Naive thymus-derived CD4-positive, alpha-beta T cell (primary cell): ENCODE measurements at regions not wholly inside any gene's neighbourhood (a gene's known extent, or its start where the extent isn't known, plus 50 kb on each side); places are given as distances from the start of the nearest gene placed in this dataset.
A peak's percentile ranks its signal among the peaks of the same experiment; 100 is the strongest.

Experiments
- ATAC-seq: fragments of 150-1000 bp; cut with Tn5 transposase; 2 replicates; pipeline ENCODE4 v1.10.0; 2021; ENCODE audit warnings: mild to moderate bottlenecking, moderate library complexity
- CTCF ChIA-PET: fragments of 350-600 bp; sonication (Branson Sonifier 250); formaldehyde crosslinking; loops from one replicate; lab custom pipeline; 2021; ENCODE audit warnings: antibody characterized with exemption; lab: Charles Lee
- POLR2A ChIA-PET: fragments of 350-600 bp; sonication (Branson Sonifier 250); formaldehyde crosslinking; loops from one replicate; lab custom pipeline; 2021; ENCODE audit warnings: antibody characterized with exemption, inconsistent platforms; lab: Charles Lee
- DNase-seq, 9 donors: peaks; one replicate each; pipeline versions ENCODE4 v3.0.0 to v3.0.0-alpha.2; 2020 to 2022; ENCODE audit warnings: mixed read lengths in 1 of 9
- H3K27ac ChIP-seq: one replicate; pipeline ENCODE4 v1.7.0; 2013; ENCODE audit warnings: mild to moderate bottlenecking, low read depth, low read length, moderate library complexity
- H3K27me3 ChIP-seq, 2 donors: one replicate each; pipeline ENCODE4 v1.7.0; 2013; ENCODE audit warnings: low read length in 2 of 2, mild to moderate bottlenecking in 2 of 2, moderate library complexity in 2 of 2; ENCODE audit not compliant: control insufficient read depth in 2 of 2, insufficient read depth in 2 of 2
- H3K36me3 ChIP-seq, 3 experiments: 1 replicate in 2 of 3; 2 replicates in 1 of 3; pipeline ENCODE4 v1.7.0; 2013; ENCODE audit warnings: low read length in 3 of 3, mild to moderate bottlenecking in 3 of 3, moderate library complexity in 1 of 3; ENCODE audit not compliant: insufficient read depth in 3 of 3, control insufficient read depth in 2 of 3
- H3K4me1 ChIP-seq, 2 donors: one replicate each; pipeline ENCODE4 v1.7.0; 2013; ENCODE audit warnings: low read length in 2 of 2, mild to moderate bottlenecking in 2 of 2, moderate library complexity in 1 of 2; ENCODE audit not compliant: control insufficient read depth in 2 of 2, insufficient read depth in 2 of 2
- H3K4me3 ChIP-seq: 2 replicates; pipeline ENCODE4 v1.7.0; 2013; ENCODE audit warnings: mild to moderate bottlenecking, low read length
- H3K9me3 ChIP-seq, 3 experiments: 1 replicate in 2 of 3; 2 replicates in 1 of 3; pipeline ENCODE4 v1.7.0; 2013; ENCODE audit warnings: low read length in 3 of 3; ENCODE audit not compliant: control insufficient read depth in 2 of 3
- H3K27ac Mint-ChIP-seq, 9 donors: one replicate each; pipeline ENCODE4 v1.8.0; 2020 to 2022; ENCODE audit warnings: mixed read lengths in 9 of 9, mild to moderate bottlenecking in 8 of 9, moderate library complexity in 5 of 9, inconsistent platforms in 2 of 9
- H3K27me3 Mint-ChIP-seq, 5 donors: one replicate each; pipeline ENCODE4 v1.8.0; 2021 to 2022; ENCODE audit warnings: mixed read lengths in 5 of 5, mild to moderate bottlenecking in 1 of 5
- H3K36me3 Mint-ChIP-seq, 5 donors: one replicate each; pipeline ENCODE4 v1.8.0; 2020 to 2022; ENCODE audit warnings: mixed read lengths in 5 of 5, mild to moderate bottlenecking in 3 of 5, inconsistent platforms in 1 of 5
- H3K4me1 Mint-ChIP-seq, 7 donors: one replicate each; pipeline ENCODE4 v1.8.0; 2020 to 2022; ENCODE audit warnings: mixed read lengths in 7 of 7, mild to moderate bottlenecking in 3 of 7, inconsistent platforms in 1 of 7
- H3K4me3 Mint-ChIP-seq, 10 donors: one replicate each; pipeline ENCODE4 v1.8.0; 2020 to 2022; ENCODE audit warnings: mild to moderate bottlenecking in 10 of 10, mixed read lengths in 10 of 10, moderate library complexity in 6 of 10, inconsistent platforms in 2 of 10
- H3K9me3 Mint-ChIP-seq, 11 donors: one replicate each; pipeline ENCODE4 v1.8.0; 2020 to 2022; ENCODE audit warnings: mixed read lengths in 11 of 11, mild to moderate bottlenecking in 4 of 11, inconsistent platforms in 1 of 11, moderate library complexity in 1 of 11
- intact Hi-C, 2 donors: fragments of 100-400 bp; cut with micrococcal nuclease; formaldehyde crosslinking; loops; one replicate each; pipeline ENCODE4 v1.15.1; 2023

DNA sequence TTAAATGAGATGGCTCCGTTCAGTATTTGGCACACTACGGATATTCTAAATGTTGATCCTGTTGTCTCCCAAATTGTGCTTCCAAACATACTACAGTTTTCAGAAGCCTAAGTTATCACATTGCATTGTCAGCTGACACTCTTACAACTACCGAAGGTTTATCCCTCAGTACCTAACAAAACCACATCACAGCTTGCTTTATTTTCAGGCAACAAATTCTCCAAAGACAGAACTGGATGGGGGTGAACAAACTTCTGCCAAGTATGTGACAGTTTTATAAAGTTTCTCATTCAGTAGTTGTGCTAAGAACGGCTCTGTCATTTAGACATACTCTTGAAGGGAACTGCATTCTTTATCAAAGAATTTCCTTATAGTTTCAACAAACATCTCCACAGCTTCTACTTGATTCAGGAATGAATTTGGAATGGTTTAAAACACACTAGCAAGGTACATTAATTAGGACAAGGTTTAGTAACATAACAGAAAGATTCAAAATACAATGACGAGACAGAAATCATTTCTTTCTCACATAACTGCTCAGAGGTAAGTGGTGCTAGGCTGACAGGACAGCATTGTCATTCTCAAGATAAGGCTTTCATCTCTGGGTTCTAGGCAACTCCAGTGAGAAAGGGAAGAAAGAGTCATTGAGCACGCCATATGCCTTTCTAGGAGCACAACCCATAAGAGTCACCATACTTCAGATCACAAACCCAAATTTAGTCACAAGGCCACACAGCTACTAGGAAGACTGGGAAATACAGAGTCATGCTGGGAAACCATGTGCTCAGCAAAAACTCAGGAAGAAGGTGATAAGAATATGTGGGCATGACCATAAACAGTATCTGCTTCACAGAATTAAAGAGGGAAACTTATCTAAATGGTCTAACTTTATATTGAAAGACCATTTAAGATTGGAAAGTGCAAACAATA lies 100.7 kb downstream of the DUSP6 start:
- intact Hi-C loops = loop anchor here in 1 of 2 donors (1.0 kb wide), 1 partner anchor 9 kb away; no protein-coding TSS in a partner anchor
- DNase-seq (no peak), ATAC-seq (no peak)
- peak overlapping the region in 1 of 10 donors; percentile 15 for H3K4me3 Mint-ChIP-seq
- H3K27me3 ChIP-seq = no peaks in the 10 kb centered on the region
- no peaks in the 10 kb centered on the region for H3K36me3 ChIP-seq
- peaks cover 0 to 12% (median 0%) of the 10 kb centered on the region in 11 donors for H3K9me3 Mint-ChIP-seq
- ChIA-PET POLR2A (interaction anchor here (0.8 kb wide), 1 partner anchor 15 kb away, joined by 3 read pairs; no protein-coding TSS in a partner anchor), CTCF (no interaction called here)
- H3K4me3 ChIP-seq = no peak overlapping the region
- peaks cover 7 to 41% (median 18%) of the 10 kb centered on the region in 7 donors for H3K4me1 Mint-ChIP-seq
- H3K27me3 Mint-ChIP-seq = no peaks in the 10 kb centered on the region
- H3K36me3 Mint-ChIP-seq = peaks cover 0 to 27% (median 0%) of the 10 kb centered on the region in 5 donors
- no peak overlapping the region for H3K27ac Mint-ChIP-seq
- H3K4me1 ChIP-seq = peaks cover 0 to 3% of the 10 kb centered on the region in 2 donors
- no peak overlapping the region for H3K27ac ChIP-seq
- no peaks in the 10 kb centered on the region for H3K9me3 ChIP-seq

DNA sequence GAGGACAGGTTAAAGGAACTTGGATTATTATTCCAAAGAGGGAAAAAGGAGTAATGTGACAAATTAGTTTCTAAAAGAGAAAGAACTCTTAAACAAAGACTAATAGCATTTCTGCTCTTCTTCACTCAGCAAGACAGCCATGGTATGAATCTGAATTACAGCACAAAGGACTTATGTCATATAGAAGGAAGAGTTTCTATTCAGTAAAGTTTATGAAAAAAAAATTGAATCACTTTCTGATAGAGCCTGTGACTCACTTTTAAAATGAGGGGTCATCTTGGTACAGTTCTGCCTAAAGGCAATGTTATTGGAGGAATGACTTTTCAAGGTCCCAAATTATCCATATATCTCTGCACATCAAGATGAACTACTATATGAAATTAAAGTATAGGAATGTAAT lies 101.7 kb downstream of the DUSP6 start:
- peaks cover 0 to 27% (median 0%) of the 10 kb centered on the region in 5 donors for H3K36me3 Mint-ChIP-seq
- no peaks in the 10 kb centered on the region for H3K27me3 Mint-ChIP-seq
- H3K27ac Mint-ChIP-seq = no peak overlapping the region
- Histone ChIP-seq H3K27ac (no peak overlapping the region), H3K36me3 (no peaks in the 10 kb centered on the region), H3K9me3 (no peaks in the 10 kb centered on the region), H3K27me3 (no peaks in the 10 kb centered on the region), H3K4me3 (no peak overlapping the region), H3K4me1 (peaks cover 3 to 9% of the 10 kb centered on the region in 2 donors)
- peaks cover 0 to 12% (median 0%) of the 10 kb centered on the region in 11 donors for H3K9me3 Mint-ChIP-seq
- POLR2A ChIA-PET = interaction anchor here (0.8 to 0.9 kb wide), 2 partner anchors 8 to 99 kb away, joined by 3 to 4 read pairs; no protein-coding TSS in a partner anchor
- DNase-seq = no peak
- intact Hi-C loops = no loop called here
- CTCF ChIA-PET = no interaction called here
- H3K4me1 Mint-ChIP-seq = peaks cover 11 to 49% (median 24%) of the 10 kb centered on the region in 7 donors
- ATAC-seq = no peak
- H3K4me3 Mint-ChIP-seq = no peak overlapping the region

DNA sequence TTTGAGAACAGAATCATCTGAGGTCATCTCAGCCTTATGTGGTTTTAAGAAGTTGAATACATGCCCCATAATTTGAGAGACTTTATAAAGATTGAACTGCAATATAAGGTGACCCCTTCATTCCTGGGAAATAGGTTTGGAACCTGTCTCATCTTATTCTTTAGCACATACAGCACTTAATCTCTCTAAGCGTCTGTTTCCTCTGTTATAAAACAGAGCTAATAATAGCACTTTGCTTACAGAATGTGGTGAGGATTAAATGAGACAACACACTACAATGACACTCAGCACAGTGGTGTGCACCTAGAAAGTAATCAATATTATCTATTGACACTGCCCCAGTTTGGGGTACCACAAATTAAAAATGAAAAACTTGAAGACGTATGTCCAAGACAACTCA lies 102.1 kb downstream of the DUSP6 start:
- Histone ChIP-seq H3K4me1 (peaks cover 7 to 14% of the 10 kb centered on the region in 2 donors), H3K27me3 (no peaks in the 10 kb centered on the region), H3K4me3 (no peak overlapping the region), H3K36me3 (no peaks in the 10 kb centered on the region), H3K9me3 (no peaks in the 10 kb centered on the region), H3K27ac (no peak overlapping the region)
- Mint-ChIP-seq H3K4me3 (peak overlapping the region in 1 of 10 donors; percentile 39), H3K36me3 (peaks cover 0 to 27% (median 0%) of the 10 kb centered on the region in 5 donors), H3K27ac (no peak overlapping the region), H3K9me3 (peaks cover 0 to 12% (median 0%) of the 10 kb centered on the region in 11 donors), H3K27me3 (no peaks in the 10 kb centered on the region), H3K4me1 (peaks cover 13 to 53% (median 28%) of the 10 kb centered on the region in 7 donors)
- ChIA-PET CTCF (no interaction called here), POLR2A (interaction anchor here (0.8 to 0.9 kb wide), 2 partner anchors 8 to 99 kb away, joined by 3 to 4 read pairs; no protein-coding TSS in a partner anchor)
- intact Hi-C loops = no loop called here
- no peak for ATAC-seq
- DNase-seq = no peak

DNA sequence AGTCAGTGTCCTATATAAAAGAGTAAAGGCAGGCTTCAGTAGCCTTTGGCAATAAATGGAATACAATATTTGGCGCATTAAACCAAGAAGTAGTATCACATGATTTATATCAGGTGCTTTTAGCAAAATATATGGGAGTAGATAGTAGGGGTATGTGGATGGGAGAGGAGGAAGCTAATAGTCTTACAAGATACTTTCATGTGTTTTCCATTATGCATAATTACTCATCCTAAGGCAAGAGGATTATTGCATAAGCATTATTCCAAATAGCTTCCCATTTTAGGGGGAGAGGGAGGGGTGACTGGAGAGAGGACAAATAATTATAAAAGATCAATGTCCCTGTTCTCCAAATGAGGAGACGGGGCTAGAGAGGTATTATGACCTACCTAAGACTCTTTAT lies 104.3 kb downstream of the DUSP6 start:
- Mint-ChIP-seq H3K36me3 (peaks cover 0 to 23% (median 0%) of the 10 kb centered on the region in 5 donors), H3K27me3 (no peaks in the 10 kb centered on the region), H3K27ac (no peak overlapping the region), H3K9me3 (peaks cover 0 to 11% (median 0%) of the 10 kb centered on the region in 11 donors), H3K4me1 (peaks cover 31 to 71% (median 51%) of the 10 kb centered on the region in 7 donors), H3K4me3 (no peak overlapping the region)
- Histone ChIP-seq H3K27me3 (no peaks in the 10 kb centered on the region), H3K9me3 (no peaks in the 10 kb centered on the region), H3K36me3 (no peaks in the 10 kb centered on the region), H3K27ac (no peak overlapping the region), H3K4me1 (peaks cover 24 to 32% of the 10 kb centered on the region in 2 donors), H3K4me3 (no peak overlapping the region)
- POLR2A ChIA-PET = no interaction called here
- CTCF ChIA-PET = interaction anchor here (1.0 kb wide), 1 partner anchor 197 kb away, joined by 3 read pairs; no protein-coding TSS in a partner anchor
- intact Hi-C loops = loop anchor here in 1 of 2 donors (10.0 kb wide), 1 partner anchor 617 kb away; no protein-coding TSS in a partner anchor
- ATAC-seq (no peak), DNase-seq (no peak)

DNA sequence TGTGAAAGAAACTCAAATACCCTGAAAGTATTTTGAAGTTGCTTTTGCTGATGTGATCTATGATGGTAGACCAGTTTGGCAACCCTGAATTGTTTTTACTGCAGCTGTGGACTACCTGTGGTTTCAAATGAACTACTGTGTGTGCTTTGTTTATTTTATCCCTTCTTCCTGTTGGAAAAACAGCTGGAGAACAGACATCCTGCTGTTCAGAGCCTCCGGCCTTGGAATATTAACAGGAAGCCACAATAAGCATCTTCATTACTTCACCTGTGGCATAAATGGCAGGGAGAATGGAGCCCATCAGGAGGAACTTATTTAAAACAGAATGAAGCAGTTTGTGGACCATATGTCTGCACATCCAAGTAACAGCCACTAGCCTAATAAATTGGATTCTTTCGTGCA lies 104.8 kb downstream of the DUSP6 start:
- CTCF ChIA-PET = interaction anchor here (1.0 kb wide), 1 partner anchor 197 kb away, joined by 3 read pairs; no protein-coding TSS in a partner anchor
- intact Hi-C loops = loop anchor here in 1 of 2 donors (10.0 kb wide), 1 partner anchor 617 kb away; no protein-coding TSS in a partner anchor

DNA sequence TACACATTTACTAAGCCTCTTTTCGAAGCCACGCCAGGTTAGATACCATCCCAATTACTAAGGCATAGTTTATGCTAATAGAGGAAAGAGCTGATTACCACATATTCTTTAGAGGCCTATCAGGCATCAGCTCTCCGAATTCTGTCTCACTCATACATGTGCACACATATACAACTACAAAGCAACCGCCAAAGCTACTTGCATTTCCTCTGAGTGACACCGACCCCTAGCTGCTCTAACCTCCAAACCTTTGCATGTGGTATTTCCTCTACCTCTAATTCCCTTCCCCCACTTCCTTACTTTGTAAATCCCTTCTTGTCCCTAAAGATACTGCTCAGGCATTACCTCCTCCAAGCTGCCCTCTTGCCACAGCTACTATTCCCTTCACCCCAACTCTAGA lies 107.2 kb downstream of the DUSP6 start:
- DNase-seq (peak in 7 of 9 donors; percentile 63 to 84 (median 77)), ATAC-seq (peak; percentile 96)
- H3K9me3 ChIP-seq = no peaks in the 10 kb centered on the region
- no peaks in the 10 kb centered on the region for H3K27me3 Mint-ChIP-seq
- POLR2A ChIA-PET = interaction anchor here (0.6 to 2.0 kb wide), 4 partner anchors 9 to 107 kb away, joined by 3 to 9 read pairs (median 8); partner anchors contain the start of gene DUSP6
- H3K36me3 Mint-ChIP-seq = peaks cover 0 to 27% (median 0%) of the 10 kb centered on the region in 5 donors
- intact Hi-C loops = loop anchor here (1.0 to 10.0 kb wide), 18 partner anchors 10 to 620 kb away; partner anchors contain the start of genes DUSP6 (in 2 of the 2), GALNT4 (in 1 of the 2) and POC1B (in 1 of the 2)
- H3K4me1 ChIP-seq = peaks cover 24 to 28% of the 10 kb centered on the region in 2 donors
- H3K4me3 Mint-ChIP-seq = peak overlapping the region; percentile 18 to 64 (median 52)
- H3K27me3 ChIP-seq = no peaks in the 10 kb centered on the region
- peak overlapping the region; percentile 23 for H3K4me3 ChIP-seq
- H3K27ac ChIP-seq = no peak overlapping the region
- H3K4me1 Mint-ChIP-seq = peaks cover 29 to 55% (median 44%) of the 10 kb centered on the region in 7 donors
- H3K27ac Mint-ChIP-seq = peak overlapping the region in 8 of 9 donors; percentile 2 to 93 (median 71)
- CTCF ChIA-PET = interaction anchor here (0.8 to 1.9 kb wide), 7 partner anchors 9 to 194 kb away, joined by 3 to 6 read pairs (median 3); no protein-coding TSS in a partner anchor
- peaks cover 0 to 10% (median 0%) of the 10 kb centered on the region in 11 donors for H3K9me3 Mint-ChIP-seq
- no peaks in the 10 kb centered on the region for H3K36me3 ChIP-seq

More for the DNA sequence above, 104.8 kb downstream of the DUSP6 start:
- peaks cover 33 to 71% (median 54%) of the 10 kb centered on the region in 7 donors for H3K4me1 Mint-ChIP-seq
- DNase-seq (no peak), ATAC-seq (no peak)
- Histone ChIP-seq H3K4me3 (no peak overlapping the region), H3K36me3 (no peaks in the 10 kb centered on the region), H3K27ac (no peak overlapping the region), H3K4me1 (peaks cover 24 to 32% of the 10 kb centered on the region in 2 donors), H3K9me3 (no peaks in the 10 kb centered on the region), H3K27me3 (no peaks in the 10 kb centered on the region)
- H3K27ac Mint-ChIP-seq = no peak overlapping the region
- H3K4me3 Mint-ChIP-seq = no peak overlapping the region
- peaks cover 0 to 23% (median 0%) of the 10 kb centered on the region in 5 donors for H3K36me3 Mint-ChIP-seq
- H3K27me3 Mint-ChIP-seq = no peaks in the 10 kb centered on the region
- POLR2A ChIA-PET = no interaction called here
- H3K9me3 Mint-ChIP-seq = peaks cover 0 to 8% (median 0%) of the 10 kb centered on the region in 11 donors
